DMS153 treated with DMSO at 0.1 percent for 48 hours (cell line): ENCODE measurements at regions not wholly inside any gene's neighbourhood (a gene's known extent, or its start where the extent isn't known, plus 50 kb on each side); places are given as distances from the start of the nearest gene placed in this dataset.

Experiments used
- DNase-seq: peaks from one replicate; lab custom pipeline; 2025; ENCODE audit not compliant: unreplicated experiment; lab: John Stamatoyannopoulos, UW

GRCh38 chr13:47268270-47268669 lies 371.4 kb upstream of the HTR2A start:
- DNase-seq: no peak

- no peak for DNase-seq
These were observed 361.5 kb upstream of the HTR2A start for GRCh38 chr13:47258384-47258783.

GRCh38 chr13:47256618-47257017 lies 359.8 kb upstream of the HTR2A start:
- DNase-seq: no peak

GRCh38 chr13:47252627-47253026 lies 355.8 kb upstream of the HTR2A start:
- no peak for DNase-seq

GRCh38 chr13:47251771-47252170 lies 354.9 kb upstream of the HTR2A start:
- DNase-seq: no peak

- no peak for DNase-seq
These were observed 353.3 kb upstream of the HTR2A start for GRCh38 chr13:47250146-47250545.

GRCh38 chr13:47249266-47249665 lies 352.4 kb upstream of the HTR2A start:
- no peak for DNase-seq

- DNase-seq: no peak
These were observed 344.6 kb upstream of the HTR2A start for GRCh38 chr13:47241446-47241845.

- no peak for DNase-seq
These were observed 342.2 kb upstream of the HTR2A start for GRCh38 chr13:47239025-47239424.

GRCh38 chr13:47237571-47237970 lies 340.7 kb upstream of the HTR2A start:
- DNase-seq: no peak

GRCh38 chr13:47233734-47234133 lies 336.9 kb upstream of the HTR2A start:
- DNase-seq: no peak

GRCh38 chr13:47232516-47232915 lies 335.7 kb upstream of the HTR2A start:
- no peak for DNase-seq

GRCh38 chr13:47230155-47230554 lies 333.3 kb upstream of the HTR2A start:
- DNase-seq: no peak

GRCh38 chr13:47226516-47226915 lies 329.7 kb upstream of the HTR2A start:
- no peak for DNase-seq

GRCh38 chr13:47220453-47221140 lies 323.7 kb upstream of the HTR2A start:
- DNase-seq: no peak

GRCh38 chr13:47218611-47219010 lies 321.8 kb upstream of the HTR2A start:
- no peak for DNase-seq

- DNase-seq: no peak
These were observed 319.4 kb upstream of the HTR2A start for GRCh38 chr13:47216176-47216822.

- no peak for DNase-seq
These were observed 318.9 kb upstream of the HTR2A start for GRCh38 chr13:47215736-47216135.

GRCh38 chr13:47213047-47213446 lies 316.2 kb upstream of the HTR2A start:
- DNase-seq: no peak

- no peak for DNase-seq
These were observed 314.3 kb upstream of the HTR2A start for GRCh38 chr13:47211106-47211505.

- no peak for DNase-seq
These were observed 309.3 kb upstream of the HTR2A start for GRCh38 chr13:47206111-47206510.

- no peak for DNase-seq
These were observed 293.9 kb upstream of the HTR2A start for GRCh38 chr13:47190696-47191305.
